ENCODE measurements at regions not wholly inside any gene's neighbourhood (a gene's known extent, or its start where the extent isn't known, plus 50 kb on each side); places are given as distances from the start of the nearest gene placed in this dataset.

GRCh38 chr1:82704966-82705365 is 904.2 kb downstream of the ADGRL2 start:
- TF ChIP-seq FOXP2 (optimal IDR thresholded peaks at IDR 0.05; ENCODE audit: control extremely low read depth, extremely low read length, insufficient read depth), result no peak
- TF ChIP-seq POLR2AphosphoS5 (IDR thresholded peaks at IDR 0.05; ENCODE audit: borderline replicate concordance, low read depth, low read length), result no peak

Measured in SK-N-MC (cell line).